ENCODE measurements at regions not wholly inside any gene's neighbourhood (a gene's known extent, or its start where the extent isn't known, plus 50 kb on each side); places are given as distances from the start of the nearest gene placed in this dataset.

GRCh38 chr1:90201467-90202358 is 206.8 kb downstream of the ZNF326 start:
- TF ChIP-seq SIN3B (IDR thresholded peaks at IDR 0.05; ENCODE audit: low read length) (no peak), LCORL (IDR thresholded peaks at IDR 0.05) (peak; percentile 95), LCORL (CRISPR knock-in tag; IDR thresholded peaks at IDR 0.05) (no peak)
- Histone ChIP-seq H3K36me3 (replicated peaks in 1 of 2; ENCODE audit: control insufficient read depth in 1 of 2, insufficient read depth in 2 of 2, low read length in 2 of 2) (no peaks in the 10 kb centered on the region), H3K27me3 (ENCODE audit: control insufficient read depth in 1 of 2, insufficient read depth in 2 of 2, low read length in 2 of 2) (no peaks in the 10 kb centered on the region), H3K9ac (ENCODE audit: insufficient read depth, low read depth, low read length) (no peak overlapping the region), H2AFZ (ENCODE audit: low read length) (no peak overlapping the region), H3K4me2 (ENCODE audit: low read depth, low read length) (no peak overlapping the region), H3K27ac (ENCODE audit: extremely low read length, insufficient read depth, low read length) (no peak overlapping the region), H3K4me3 (replicated peaks in 1 of 3; ENCODE audit: insufficient read depth in 1 of 3, low read depth in 2 of 3, low read length in 3 of 3) (no peak overlapping the region), H3K79me2 (ENCODE audit: insufficient read depth, low read length) (no peaks in the 10 kb centered on the region), H4K20me1 (ENCODE audit: insufficient read depth, low read length) (no peaks in the 10 kb centered on the region), H3K4me1 (ENCODE audit: insufficient read depth, low read length) (no peaks in the 10 kb centered on the region), H3K9me3 (ENCODE audit: low read length) (no peaks in the 10 kb centered on the region)
- in situ Hi-C loops (cut with HindIII; ENCODE audit: extremely low pct_ligation_motif_present, low pct_unique_long_range_greater_than_20kb), result no loop called here
- FAIRE-seq (no peak), ATAC-seq (no peak), DNase-seq (ENCODE audit: low spot score) (no peak)
- 33% methylated on average over 6 of the region's 6 CpGs for WGBS (ENCODE audit: low lambda C conversion rate)
- ChIA-PET POLR2A (no interaction called here), CTCF (ENCODE audit: low intra/inter-chr PET ratio, low total read pairs) (no interaction called here)
- intact Hi-C loops (cut with micrococcal nuclease; ENCODE audit: unreplicated experiment), result loop anchor here (10.0 kb wide), 1 partner anchor 87 kb away; no protein-coding TSS in a partner anchor
- BruUV-seq (replicated peaks), result no TSS peak

DNA sequence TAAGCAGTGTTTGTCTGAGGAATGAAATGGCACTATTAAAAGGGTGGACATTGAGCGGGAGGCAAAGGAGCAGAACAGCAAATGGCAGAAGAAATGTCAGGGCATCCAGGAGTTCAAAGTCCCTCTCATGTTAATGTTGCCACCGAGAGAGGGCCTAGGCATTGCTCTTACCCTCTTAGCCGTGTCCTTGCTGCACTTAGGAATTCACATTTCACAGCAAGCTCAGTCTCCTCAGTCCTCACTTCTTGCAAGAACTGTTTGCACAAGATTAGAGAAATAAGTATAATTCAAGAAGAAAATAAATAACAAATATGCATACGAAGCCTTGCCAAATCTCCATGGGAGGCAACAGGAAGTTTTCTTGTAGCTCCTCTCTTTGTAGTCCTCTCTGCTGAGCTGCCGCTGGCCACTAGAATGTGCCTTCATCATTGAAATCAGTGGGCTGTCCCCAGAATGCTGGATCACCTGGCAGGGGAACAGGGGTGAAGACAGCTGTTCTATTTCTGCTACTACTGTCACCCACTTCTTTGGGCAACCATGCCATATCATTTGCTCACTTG is 205.8 kb downstream of the ZNF326 start:
- CTCF ChIA-PET (ENCODE audit: low intra/inter-chr PET ratio, low total read pairs), result no interaction called here
- Histone ChIP-seq H3K9me3 (ENCODE audit: low read length) (no peaks in the 10 kb centered on the region), H3K27ac (ENCODE audit: extremely low read length, insufficient read depth, low read length) (no peak overlapping the region), H3K9ac (ENCODE audit: insufficient read depth, low read depth, low read length) (no peak overlapping the region), H2AFZ (ENCODE audit: low read length) (no peak overlapping the region), H3K4me3 (replicated peaks in 1 of 3; ENCODE audit: insufficient read depth in 1 of 3, low read depth in 2 of 3, low read length in 3 of 3) (no peak overlapping the region), H3K4me1 (ENCODE audit: insufficient read depth, low read length) (no peaks in the 10 kb centered on the region), H4K20me1 (ENCODE audit: insufficient read depth, low read length) (no peaks in the 10 kb centered on the region), H3K79me2 (ENCODE audit: insufficient read depth, low read length) (no peaks in the 10 kb centered on the region), H3K4me2 (ENCODE audit: low read depth, low read length) (no peak overlapping the region), H3K27me3 (ENCODE audit: control insufficient read depth in 1 of 2, insufficient read depth in 2 of 2, low read length in 2 of 2) (no peaks in the 10 kb centered on the region), H3K36me3 (replicated peaks in 1 of 2; ENCODE audit: control insufficient read depth in 1 of 2, insufficient read depth in 2 of 2, low read length in 2 of 2) (no peaks in the 10 kb centered on the region)
- 13% methylated on average over 5 of the region's 5 CpGs for WGBS (ENCODE audit: low lambda C conversion rate)
- POLR2A ChIA-PET, result no interaction called here
- intact Hi-C loops (cut with micrococcal nuclease; ENCODE audit: unreplicated experiment), result loop anchor here (10.0 kb wide), 1 partner anchor 86 kb away; no protein-coding TSS in a partner anchor
- no TSS peak for BruUV-seq (replicated peaks)
- TF ChIP-seq, protein P1, sequence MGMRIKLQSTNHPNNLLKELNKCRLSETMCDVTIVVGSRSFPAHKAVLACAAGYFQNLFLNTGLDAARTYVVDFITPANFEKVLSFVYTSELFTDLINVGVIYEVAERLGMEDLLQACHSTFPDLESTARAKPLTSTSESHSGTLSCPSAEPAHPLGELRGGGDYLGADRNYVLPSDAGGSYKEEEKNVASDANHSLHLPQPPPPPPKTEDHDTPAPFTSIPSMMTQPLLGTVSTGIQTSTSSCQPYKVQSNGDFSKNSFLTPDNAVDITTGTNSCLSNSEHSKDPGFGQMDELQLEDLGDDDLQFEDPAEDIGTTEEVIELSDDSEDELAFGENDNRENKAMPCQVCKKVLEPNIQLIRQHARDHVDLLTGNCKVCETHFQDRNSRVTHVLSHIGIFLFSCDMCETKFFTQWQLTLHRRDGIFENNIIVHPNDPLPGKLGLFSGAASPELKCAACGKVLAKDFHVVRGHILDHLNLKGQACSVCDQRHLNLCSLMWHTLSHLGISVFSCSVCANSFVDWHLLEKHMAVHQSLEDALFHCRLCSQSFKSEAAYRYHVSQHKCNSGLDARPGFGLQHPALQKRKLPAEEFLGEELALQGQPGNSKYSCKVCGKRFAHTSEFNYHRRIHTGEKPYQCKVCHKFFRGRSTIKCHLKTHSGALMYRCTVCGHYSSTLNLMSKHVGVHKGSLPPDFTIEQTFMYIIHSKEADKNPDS (CRISPR knock-in tag; IDR thresholded peaks at IDR 0.05), result no peak
- no peak for TF ChIP-seq SAFB2 (CRISPR knock-in tag; IDR thresholded peaks at IDR 0.05; ENCODE audit: borderline replicate concordance, low read depth)
- TF ChIP-seq CHCHD3 (CRISPR knock-in tag; IDR thresholded peaks at IDR 0.05), result no peak
- ATAC-seq (no peak), DNase-seq (ENCODE audit: low spot score) (no peak), FAIRE-seq (no peak)
- in situ Hi-C loops (cut with HindIII; ENCODE audit: extremely low pct_ligation_motif_present, low pct_unique_long_range_greater_than_20kb), result no loop called here

All from HepG2 (cell line).